Stimulated activated CD4-positive, alpha-beta T cell treated with anti-CD3 and anti-CD28 coated beads, Interleukin-2, amount 100 ng/mL, for 4 hours (primary cell): ENCODE measurements at regions not wholly inside any gene's neighbourhood (a gene's known extent, or its start where the extent isn't known, plus 50 kb on each side); places are given as distances from the start of the nearest gene placed in this dataset.
"Not testable (repeated sequence)": the region's sequence is repeated elsewhere in the genome, so short reads cannot be mapped to it uniquely, and the experiment has no call there.

Source experiments
- DNase-seq: peaks from one replicate; pipeline ENCODE4 v3.0.0-alpha.2; 2020; ENCODE audit warnings: low read depth

- no peak for DNase-seq
Observed at GRCh38 chr5:74403771-74404170, 236.8 kb downstream of the ENC1 start.

GRCh38 chr5:74402553-74402952 lies 238.0 kb downstream of the ENC1 start:
- no peak for DNase-seq

DNA sequence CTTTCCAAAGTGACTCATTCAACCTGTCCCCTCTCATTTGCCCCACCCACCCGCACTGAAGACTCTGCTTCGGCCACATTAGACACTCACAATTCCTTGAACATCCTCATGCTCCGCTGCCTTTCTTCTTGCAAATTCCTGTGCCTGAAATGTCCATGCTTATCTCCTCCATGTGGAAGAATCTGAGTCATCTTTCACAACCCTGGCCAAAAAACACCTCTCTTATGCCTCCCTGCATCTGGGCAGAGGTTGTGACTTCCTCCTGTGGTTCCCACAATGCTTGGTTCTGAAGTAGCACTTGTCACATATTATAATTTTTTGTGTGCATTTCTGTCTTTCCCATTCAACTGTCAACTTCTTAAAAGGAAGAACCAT lies 238.6 kb downstream of the ENC1 start:
- no peak for DNase-seq

- no peak for DNase-seq
Observed at GRCh38 chr5:74401281-74401945, 239.1 kb downstream of the ENC1 start.

DNA sequence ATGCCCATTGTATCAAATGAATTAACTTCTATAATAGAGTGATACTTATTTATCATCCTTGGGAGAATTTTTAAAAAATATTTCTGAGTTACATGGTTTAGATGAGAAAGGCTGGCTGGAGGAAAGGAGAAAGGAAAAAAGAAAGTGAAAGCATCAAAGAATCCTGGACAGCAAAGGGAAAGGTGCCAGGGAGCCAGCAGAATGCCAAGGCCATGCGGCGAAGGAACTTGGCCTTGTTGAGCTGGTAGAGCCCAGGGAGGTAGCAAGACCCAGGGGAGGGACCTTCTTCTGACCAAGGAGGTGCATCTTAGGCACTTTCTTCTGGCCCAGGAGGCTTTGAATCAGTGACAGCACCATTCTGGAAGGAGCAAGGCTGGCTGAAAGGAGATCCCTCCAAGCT lies 240.5 kb downstream of the ENC1 start:
- DNase-seq: no peak

- DNase-seq: no peak
Observed at GRCh38 chr5:74396913-74397622, 243.5 kb downstream of the ENC1 start.

DNA sequence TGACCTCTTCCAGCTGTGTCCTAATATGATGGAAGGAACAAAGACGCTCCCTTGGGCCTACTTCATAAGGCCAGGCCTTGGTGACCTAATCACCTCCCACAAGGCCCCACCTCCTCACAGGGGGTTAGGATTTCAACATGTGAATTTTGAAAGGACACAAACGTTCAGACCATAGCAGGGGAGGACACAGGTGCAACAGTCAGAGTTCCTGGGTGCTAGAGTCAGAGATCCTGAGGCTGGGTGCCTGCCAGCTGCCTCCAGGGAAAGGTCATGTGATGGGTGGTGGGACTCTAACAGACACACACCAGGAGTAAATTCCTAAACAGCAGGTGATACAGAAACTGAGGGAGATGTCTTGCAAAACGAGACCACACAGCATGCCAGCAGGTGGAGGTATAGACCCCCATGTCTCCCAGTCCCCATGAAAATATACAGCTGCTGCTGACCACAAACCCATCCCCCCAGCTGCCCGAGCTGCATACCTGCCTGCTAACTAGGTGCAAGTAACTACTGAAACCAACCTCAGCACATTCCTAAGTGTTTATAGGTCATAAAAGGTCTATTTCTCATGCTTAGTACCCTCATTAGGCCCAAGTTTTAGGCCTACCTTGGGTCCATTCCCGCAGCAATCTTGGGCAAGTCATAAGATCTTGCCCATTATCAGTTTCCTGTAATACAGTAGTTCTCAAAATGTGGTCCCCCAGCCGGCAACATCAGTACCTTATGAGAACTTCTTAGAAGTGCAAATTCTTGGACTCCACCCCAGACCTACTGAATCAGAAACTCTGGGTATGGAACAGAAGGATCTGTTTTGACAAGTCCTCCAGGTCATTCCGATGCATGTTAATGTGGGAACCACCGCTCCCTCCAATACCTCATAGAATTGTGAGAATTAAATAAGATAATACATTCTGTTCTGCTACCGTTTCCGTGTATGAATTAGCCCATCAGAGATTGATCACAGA lies 245.3 kb downstream of the ENC1 start:
- DNase-seq: no peak

DNA sequence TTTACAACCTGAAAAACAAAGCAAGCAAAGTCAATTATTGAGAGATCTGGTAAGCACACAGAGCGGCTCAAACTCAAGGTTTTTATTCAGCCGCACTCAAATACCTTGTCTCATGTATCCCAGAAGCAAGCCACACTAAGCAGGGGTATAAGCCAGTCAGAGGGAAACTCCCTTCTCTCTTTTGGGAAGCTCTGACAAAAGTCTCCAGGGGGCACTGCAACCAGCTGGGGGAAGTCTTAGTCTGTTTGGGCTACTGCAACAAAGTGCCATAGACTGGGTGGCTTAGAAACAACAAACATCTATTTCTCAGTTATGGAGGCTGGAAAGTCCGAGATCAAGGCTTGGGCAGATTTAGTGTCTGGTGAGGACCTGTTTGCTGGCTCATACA lies 246.0 kb downstream of the ENC1 start:
- DNase-seq: no peak

GRCh38 chr5:74393943-74394342 lies 246.6 kb downstream of the ENC1 start:
- no peak for DNase-seq

DNA sequence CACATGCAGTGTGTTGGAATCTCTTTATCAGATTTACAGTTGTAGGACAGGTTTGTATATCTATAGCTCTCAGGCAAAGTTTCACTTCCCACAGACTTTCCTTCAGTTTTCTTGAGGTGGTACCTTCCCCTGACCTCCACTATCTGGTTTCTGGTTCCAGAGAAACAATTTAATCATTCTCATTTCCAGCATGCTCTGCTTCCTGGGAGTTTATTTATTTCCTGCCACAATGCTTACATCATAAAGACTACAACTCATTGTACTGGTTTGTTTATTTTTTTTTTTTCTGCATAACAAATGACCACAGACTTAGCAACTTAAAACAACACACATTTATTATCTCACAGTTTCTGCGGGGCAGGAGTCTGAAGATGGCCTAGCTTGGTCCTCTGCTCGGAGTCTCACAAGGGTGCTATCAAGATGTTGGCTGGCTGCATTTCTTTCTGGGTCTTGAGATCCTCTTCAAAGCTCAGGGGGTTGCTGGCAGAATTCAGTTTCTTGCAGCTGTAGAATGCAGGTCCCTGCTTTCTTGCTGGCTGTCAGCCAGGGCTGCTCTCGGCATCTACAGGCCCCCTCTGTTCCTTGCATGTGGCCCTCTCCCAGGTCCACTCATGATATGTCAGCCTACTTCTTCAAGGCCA lies 247.7 kb downstream of the ENC1 start:
- no peak for DNase-seq

DNA sequence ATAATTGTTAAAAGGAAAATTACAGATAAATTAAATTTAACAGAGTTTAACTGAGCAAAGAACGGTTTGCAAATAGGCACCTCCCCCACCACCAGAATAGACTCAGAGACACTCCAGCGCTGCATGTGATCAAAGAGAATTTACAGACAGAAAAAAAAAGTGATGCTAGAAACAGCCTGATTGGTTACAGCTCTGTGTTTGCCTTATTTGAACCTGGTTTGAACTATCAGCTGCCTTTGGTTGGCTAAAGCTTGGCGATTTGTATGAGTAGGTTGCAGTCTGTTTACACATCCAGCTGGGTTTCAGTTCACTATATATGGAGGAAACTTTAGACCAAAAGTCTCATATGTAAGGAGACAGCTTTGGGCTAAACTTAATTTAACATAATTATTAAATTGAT lies 249.1 kb downstream of the ENC1 start:
- DNase-seq: no peak

DNA sequence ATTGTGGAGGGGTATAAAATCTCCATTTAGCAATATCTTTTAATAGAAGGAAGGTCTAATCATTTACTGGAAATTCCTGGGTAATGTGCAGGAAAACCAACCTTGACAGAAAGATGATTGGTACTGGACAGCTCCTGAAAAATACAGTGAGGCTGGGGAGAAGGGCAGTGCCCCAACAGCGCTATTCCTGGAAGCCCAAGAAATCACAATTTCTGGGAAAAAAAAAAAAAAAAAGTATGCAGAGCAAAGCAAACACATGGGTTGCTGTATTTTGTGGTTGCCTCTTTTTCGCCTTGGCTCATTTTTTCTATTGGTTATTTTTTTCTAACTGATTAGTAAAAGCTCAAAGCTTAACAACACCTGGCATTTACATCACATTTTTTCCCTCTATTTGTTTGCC lies 249.7 kb downstream of the ENC1 start:
- no peak for DNase-seq

GRCh38 chr5:74390306-74390637 lies 250.3 kb downstream of the ENC1 start:
- DNase-seq: no peak

- no peak for DNase-seq
Observed at GRCh38 chr5:74389531-74390305, 250.8 kb downstream of the ENC1 start.

GRCh38 chr5:74388411-74388810 lies 252.1 kb downstream of the ENC1 start:
- not testable (repeated sequence) for DNase-seq

DNA sequence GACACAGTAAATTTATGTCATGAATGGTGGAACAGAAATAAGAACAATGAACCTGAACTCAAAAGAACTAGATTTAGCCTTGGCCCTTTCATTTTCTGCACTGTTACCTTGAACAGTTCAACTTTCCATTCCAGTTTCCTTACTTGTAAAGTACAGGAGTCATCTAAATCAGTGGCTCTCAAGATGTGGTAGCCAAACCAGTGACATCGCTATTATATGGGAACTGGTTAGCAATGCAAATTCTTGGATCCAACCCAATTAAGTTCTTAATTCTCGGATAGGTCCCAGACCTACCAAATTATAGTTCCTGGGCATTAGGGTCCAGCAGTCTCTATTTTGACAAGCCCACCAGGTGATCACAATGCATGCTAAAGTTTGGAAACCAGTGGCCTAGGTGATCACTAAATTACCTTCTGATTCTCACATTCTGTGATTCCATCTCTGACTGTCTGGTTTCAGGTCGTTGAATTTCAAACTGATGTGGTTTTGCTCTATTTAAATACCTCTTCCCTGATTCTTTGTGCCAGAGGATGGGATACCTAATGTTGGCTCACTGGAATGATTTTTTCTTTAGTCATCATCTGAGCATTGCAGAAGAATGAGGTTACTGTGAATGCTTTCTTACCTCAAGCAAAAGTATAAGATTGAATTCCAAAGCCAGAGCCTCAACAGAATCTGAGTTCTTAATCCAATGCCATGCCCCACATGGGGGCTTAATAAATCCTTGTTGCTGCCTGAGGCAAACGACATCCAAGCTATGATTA lies 253.8 kb downstream of the ENC1 start:
- no peak for DNase-seq

DNA sequence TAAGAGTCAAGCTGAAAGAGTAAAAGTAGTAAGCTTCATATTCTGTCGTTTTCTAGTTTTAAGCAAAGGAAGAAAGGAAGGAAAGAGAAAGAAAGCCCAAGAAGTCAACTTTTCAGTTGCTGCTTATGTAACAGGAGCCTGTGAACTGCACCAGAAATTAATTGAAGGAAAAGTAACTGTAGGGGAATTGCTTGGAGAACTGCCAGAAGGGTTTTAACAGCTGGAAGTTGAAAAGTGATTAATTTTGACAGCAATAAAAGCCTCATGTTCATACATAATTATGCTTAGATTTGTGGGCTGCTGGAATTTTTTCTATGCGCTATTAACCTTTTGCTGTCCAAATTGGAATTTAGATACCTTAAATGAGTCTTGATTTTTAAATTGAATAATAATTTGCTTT lies 255.7 kb downstream of the ENC1 start:
- no peak for DNase-seq

DNA sequence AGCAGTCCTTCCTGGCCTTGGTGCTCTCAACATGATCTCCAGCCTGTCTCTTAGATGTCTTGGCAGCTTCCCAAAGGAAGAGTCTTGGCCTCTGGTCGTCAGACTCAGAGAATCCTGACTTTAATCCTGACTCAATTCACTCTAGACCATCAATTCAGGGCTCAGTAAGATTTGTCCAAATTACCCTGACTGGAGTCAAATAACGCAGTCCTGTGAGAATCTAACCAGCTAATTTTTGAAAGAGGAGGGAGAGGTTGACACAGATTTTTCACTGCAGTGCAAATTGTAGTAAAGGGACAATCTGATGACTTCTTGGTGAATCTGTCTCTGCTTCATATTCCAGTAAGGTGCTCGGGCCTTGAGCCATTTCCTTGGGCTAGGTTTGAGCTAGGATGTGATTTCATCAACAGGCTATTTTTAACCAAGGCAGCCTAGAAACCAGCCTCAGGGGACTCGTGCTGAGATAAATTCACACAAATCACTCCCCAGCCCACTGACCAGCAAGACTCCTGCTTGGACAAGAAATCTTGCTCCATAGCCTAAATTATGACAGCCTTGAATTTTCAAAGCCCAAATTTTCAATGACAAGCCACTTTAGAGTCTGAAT lies 257.4 kb downstream of the ENC1 start:
- no peak for DNase-seq

- DNase-seq: no peak
Observed at GRCh38 chr5:74382123-74382855, 258.2 kb downstream of the ENC1 start.

- DNase-seq: no peak
Observed at GRCh38 chr5:74380193-74380592, 260.3 kb downstream of the ENC1 start.
